GM12865 (cell line): ENCODE measurements at regions not wholly inside any gene's neighbourhood (a gene's known extent, or its start where the extent isn't known, plus 50 kb on each side); places are given as distances from the start of the nearest gene placed in this dataset.

ENCODE experiments used
- DNase-seq: peaks from one replicate; pipeline ENCODE4 v3.0.0; 2010; ENCODE audit warnings: low read depth
- H3K4me3 ChIP-seq: 2 replicates; pipeline ENCODE4 v1.5.1; 2011; ENCODE audit warnings: mild to moderate bottlenecking, low read depth, low read length, control low read depth
- CTCF ChIP-seq: IDR thresholded peaks from 2 replicates; pipeline ENCODE4 v1.5.1; 2011; ENCODE audit warnings: low read length, control low read depth, low read depth, inconsistent platforms; ENCODE audit not compliant: insufficient read depth; ENCODE audit errors: missing control alignments

- no peak for DNase-seq
- no peak for TF ChIP-seq CTCF
- no peak overlapping the region for H3K4me3 ChIP-seq
Observed at GRCh38 chr13:34826432-34826831, 115.6 kb upstream of the NBEA start.

GRCh38 chr13:34833562-34834182 lies 108.4 kb upstream of the NBEA start:
- no peak overlapping the region for H3K4me3 ChIP-seq
- no peak for TF ChIP-seq CTCF
- peak; percentile 2 for DNase-seq

- no peak for TF ChIP-seq CTCF
- no peak overlapping the region for H3K4me3 ChIP-seq
- peak; percentile 35 for DNase-seq
Observed at GRCh38 chr13:34842466-34842865, 99.6 kb upstream of the NBEA start.

- no peak for DNase-seq
- no peak overlapping the region for H3K4me3 ChIP-seq
- no peak for TF ChIP-seq CTCF
Observed at GRCh38 chr13:34847766-34848165, 94.3 kb upstream of the NBEA start.

DNA sequence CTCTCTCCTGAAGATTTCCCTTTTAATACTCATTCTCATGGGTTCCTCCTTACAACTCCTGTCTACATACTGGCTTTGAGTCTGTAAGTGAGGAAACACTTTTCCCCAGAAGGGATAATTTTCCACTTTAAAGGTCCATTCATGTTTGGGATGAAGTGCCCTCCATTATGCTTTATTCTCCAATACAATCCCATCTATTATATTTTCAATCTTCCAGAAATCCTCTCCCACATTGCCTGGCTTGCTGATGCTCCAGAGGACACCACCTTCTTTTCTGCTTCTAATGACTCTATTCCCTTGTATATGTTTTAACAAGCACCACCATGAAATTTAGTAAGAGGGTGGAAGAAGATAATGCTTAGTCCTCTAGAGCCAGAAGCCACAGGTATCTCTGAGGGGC lies 92.7 kb upstream of the NBEA start:
- no peak overlapping the region for H3K4me3 ChIP-seq
- DNase-seq, result no peak
- no peak for TF ChIP-seq CTCF

DNA sequence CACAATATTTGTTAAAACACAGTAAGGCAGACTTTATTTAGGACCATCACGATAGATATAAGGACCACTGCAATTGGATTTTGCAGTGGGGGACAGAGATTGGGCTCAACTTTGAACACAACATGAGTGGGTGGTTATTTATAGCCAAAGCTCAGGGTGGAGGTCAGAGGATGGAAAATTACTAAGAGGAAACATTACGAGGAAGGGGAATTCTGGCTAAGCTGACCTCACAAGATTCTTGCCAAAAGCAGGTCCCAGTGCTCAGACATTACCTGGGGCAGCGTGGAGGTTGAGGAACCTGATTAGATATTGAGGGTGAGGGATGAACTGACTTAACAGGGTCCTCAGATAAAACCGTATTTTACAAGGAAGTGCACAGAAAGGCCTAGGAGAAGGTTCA lies 88.9 kb upstream of the NBEA start:
- TF ChIP-seq CTCF, result no peak
- no peak overlapping the region for H3K4me3 ChIP-seq
- DNase-seq, result no peak
